Trophoblast cell (in vitro differentiated cells and primary cell): ENCODE measurements at regions not wholly inside any gene's neighbourhood (a gene's known extent, or its start where the extent isn't known, plus 50 kb on each side); places are given as distances from the start of the nearest gene placed in this dataset.
A peak's percentile ranks its signal among the peaks of the same experiment; 100 is the strongest.

Source experiments
- DNase-seq, 2 donors: peaks; one replicate each; pipeline ENCODE4 v3.0.0-alpha.2; 2016
- H2AFZ ChIP-seq: 2 replicates; pipeline ENCODE4 v1.6.1; 2013; ENCODE audit warnings: low read length, moderate library complexity, mild to moderate bottlenecking; ENCODE audit not compliant: insufficient read depth, poor library complexity
- H2AK5ac ChIP-seq: 2 replicates; pipeline ENCODE4 v1.6.1; 2013; ENCODE audit warnings: mild to moderate bottlenecking, low read length
- H2BK120ac ChIP-seq: 2 replicates; pipeline ENCODE4 v1.6.1; 2013; ENCODE audit warnings: low read length, mild to moderate bottlenecking, moderate library complexity; ENCODE audit not compliant: insufficient read depth, poor library complexity
- H2BK12ac ChIP-seq: 2 replicates; pipeline ENCODE4 v1.6.1; 2013; ENCODE audit warnings: mild to moderate bottlenecking, low read length, moderate library complexity
- H2BK5ac ChIP-seq: 2 replicates; pipeline ENCODE4 v1.6.1; 2013; ENCODE audit warnings: low read length, low read depth, moderate library complexity, mild to moderate bottlenecking; ENCODE audit not compliant: poor library complexity
- H3K14ac ChIP-seq: 2 replicates; pipeline ENCODE4 v1.6.1; 2013; ENCODE audit warnings: mild to moderate bottlenecking, low read length
- H3K18ac ChIP-seq: 2 replicates; pipeline ENCODE4 v1.6.1; 2013; ENCODE audit warnings: mild to moderate bottlenecking, low read length
- H3K23ac ChIP-seq: 2 replicates; pipeline ENCODE4 v1.6.1; 2013; ENCODE audit warnings: low read length
- H3K27ac ChIP-seq: 2 replicates; pipeline ENCODE4 v1.5.1; 2013; ENCODE audit warnings: low read depth, mild to moderate bottlenecking, inconsistent platforms, low read length, moderate library complexity
- H3K27me3 ChIP-seq: 2 replicates; pipeline ENCODE4 v1.6.1; 2013; ENCODE audit warnings: inconsistent platforms, mild to moderate bottlenecking, low read length, moderate library complexity; ENCODE audit not compliant: insufficient read depth
- H3K36me3 ChIP-seq, 2 experiments: 1 replicate in 1 of 2; 2 replicates in 1 of 2; pipeline ENCODE4 v1.6.1; 2013; ENCODE audit warnings: low read length in 2 of 2, mild to moderate bottlenecking in 2 of 2, moderate library complexity in 1 of 2; ENCODE audit not compliant: insufficient read depth in 2 of 2, control insufficient read depth in 1 of 2
- H3K4ac ChIP-seq: 2 replicates; pipeline ENCODE4 v1.6.1; 2013; ENCODE audit warnings: low read depth, mild to moderate bottlenecking, low read length, moderate library complexity
- H3K4me1 ChIP-seq, 2 experiments: 1 replicate in 1 of 2; 2 replicates in 1 of 2; pipeline ENCODE4 v1.6.1; 2013; ENCODE audit warnings: low read length in 2 of 2, mild to moderate bottlenecking in 2 of 2, moderate library complexity in 1 of 2; ENCODE audit not compliant: insufficient read depth in 2 of 2, control insufficient read depth in 1 of 2
- H3K4me2 ChIP-seq: 2 replicates; pipeline ENCODE4 v1.6.1; 2013; ENCODE audit warnings: inconsistent platforms, mild to moderate bottlenecking, low read length, moderate library complexity
- H3K4me3 ChIP-seq: 2 replicates; pipeline ENCODE4 v1.5.1; 2013; ENCODE audit warnings: mild to moderate bottlenecking, low read depth, low read length, inconsistent platforms
- H3K79me1 ChIP-seq: one replicate; pipeline ENCODE4 v1.6.1; 2013; ENCODE audit warnings: low read length
- H3K79me2 ChIP-seq: 2 replicates; pipeline ENCODE4 v1.6.1; 2013; ENCODE audit warnings: low read length, mild to moderate bottlenecking; ENCODE audit not compliant: control insufficient read depth, insufficient read depth, poor library complexity
- H3K9ac ChIP-seq: 2 replicates; pipeline ENCODE4 v1.6.1; 2013; ENCODE audit warnings: mild to moderate bottlenecking, low read length
- H3K9me3 ChIP-seq: 2 replicates; pipeline ENCODE4 v1.6.1; 2013; ENCODE audit warnings: low read depth, mild to moderate bottlenecking, control low read depth, inconsistent platforms, low read length; ENCODE audit not compliant: insufficient read depth
- H4K12ac ChIP-seq: 2 replicates; pipeline ENCODE4 v1.6.1; 2013; ENCODE audit warnings: low read depth, mild to moderate bottlenecking, low read length, moderate library complexity
- H4K8ac ChIP-seq: 2 replicates; pipeline ENCODE4 v1.6.1; 2013; ENCODE audit warnings: low read depth, mild to moderate bottlenecking, low read length, moderate library complexity
- H4K91ac ChIP-seq: one replicate; pipeline ENCODE4 v1.6.1; 2013; ENCODE audit warnings: low read depth, mild to moderate bottlenecking, low read length, moderate library complexity
- WGBS: extraction: QIAGEN DNeasy Blood & Tissue Kit; methylation state at CpG from one replicate; pipeline ENCODE4 v1.1.7; 2013; ENCODE audit warnings: missing lambda C conversion rate; ENCODE audit not compliant: insufficient read length, insufficient coverage; ENCODE audit errors: extremely low coverage; 5-methylcytosine and 5-hydroxymethylcytosine counted together

DNA sequence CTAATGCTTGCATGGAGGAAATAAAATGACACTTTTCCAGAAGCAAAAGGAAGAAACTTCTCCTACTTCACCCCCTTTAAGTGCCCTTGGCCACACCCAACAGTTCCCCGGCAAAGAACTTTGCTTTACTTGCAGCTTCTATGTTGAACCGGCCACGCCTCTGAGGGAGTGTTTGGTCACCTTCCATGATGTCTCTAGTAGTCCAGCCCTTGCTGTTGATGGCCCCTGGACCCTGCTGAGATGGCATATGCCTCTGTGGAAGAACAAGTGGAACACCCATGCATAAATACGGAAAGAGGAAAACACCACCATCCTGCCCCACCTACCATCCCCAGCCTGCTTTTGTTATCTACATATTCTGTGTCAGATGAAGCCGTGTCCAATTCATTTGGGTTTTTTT lies 218.3 kb upstream of the POU3F3 start:
- Histone ChIP-seq H3K27me3 (no peaks in the 10 kb centered on the region), H4K8ac (no peak overlapping the region), H3K36me3 (no peaks in the 10 kb centered on the region), H3K4me3 (no peak overlapping the region), H3K23ac (peak overlapping the region; percentile 66), H2BK5ac (no peak overlapping the region), H4K91ac (no peak overlapping the region), H3K27ac (no peak overlapping the region), H4K12ac (no peak overlapping the region), H3K4me1 (no peaks in the 10 kb centered on the region), H3K9me3 (no peaks in the 10 kb centered on the region), H3K9ac (no peak overlapping the region), H2BK120ac (no peak overlapping the region), H3K14ac (no peak overlapping the region), H3K18ac (no peak overlapping the region), H2BK12ac (no peak overlapping the region), H3K4ac (no peak overlapping the region), H3K4me2 (no peak overlapping the region), H2AFZ (no peak overlapping the region), H3K79me2 (no peaks in the 10 kb centered on the region), H3K79me1 (no peaks in the 10 kb centered on the region), H2AK5ac (no peak overlapping the region)
- no CpG with 5 or more reads among the region's 5 CpGs for WGBS
- no peak for DNase-seq

GRCh38 chr2:104638190-104638858 lies 215.6 kb upstream of the POU3F3 start:
- no peak overlapping the region for H2AFZ ChIP-seq
- no peaks in the 10 kb centered on the region for H3K79me2 ChIP-seq
- no peak overlapping the region for H2BK12ac ChIP-seq
- no peak overlapping the region for H2BK5ac ChIP-seq
- H3K23ac ChIP-seq = no peak overlapping the region
- H3K14ac ChIP-seq = no peak overlapping the region
- no peak overlapping the region for H4K91ac ChIP-seq
- H3K9me3 ChIP-seq = no peaks in the 10 kb centered on the region
- H3K27ac ChIP-seq = no peak overlapping the region
- no peak overlapping the region for H3K4me2 ChIP-seq
- no peak for DNase-seq
- no peaks in the 10 kb centered on the region for H3K79me1 ChIP-seq
- H3K4ac ChIP-seq = no peak overlapping the region
- no CpG with 5 or more reads among the region's 7 CpGs for WGBS
- no peak overlapping the region for H2BK120ac ChIP-seq
- H3K36me3 ChIP-seq = no peaks in the 10 kb centered on the region
- H3K27me3 ChIP-seq = no peaks in the 10 kb centered on the region
- no peak overlapping the region for H4K8ac ChIP-seq
- H3K4me3 ChIP-seq = no peak overlapping the region
- no peak overlapping the region for H4K12ac ChIP-seq
- H3K18ac ChIP-seq = no peak overlapping the region
- H2AK5ac ChIP-seq = no peak overlapping the region
- no peaks in the 10 kb centered on the region for H3K4me1 ChIP-seq
- H3K9ac ChIP-seq = no peak overlapping the region

- Histone ChIP-seq H3K27me3 (no peaks in the 10 kb centered on the region), H3K14ac (no peak overlapping the region), H3K9me3 (no peaks in the 10 kb centered on the region), H2BK12ac (no peak overlapping the region), H3K4ac (no peak overlapping the region), H3K79me1 (no peaks in the 10 kb centered on the region), H3K23ac (no peak overlapping the region), H3K27ac (no peak overlapping the region), H3K18ac (no peak overlapping the region), H4K12ac (no peak overlapping the region), H2BK120ac (no peak overlapping the region), H4K8ac (no peak overlapping the region), H3K9ac (no peak overlapping the region), H4K91ac (no peak overlapping the region), H3K79me2 (no peaks in the 10 kb centered on the region), H2AFZ (no peak overlapping the region), H3K4me2 (no peak overlapping the region), H3K36me3 (no peaks in the 10 kb centered on the region), H2AK5ac (no peak overlapping the region), H3K4me3 (no peak overlapping the region), H2BK5ac (no peak overlapping the region), H3K4me1 (no peaks in the 10 kb centered on the region)
- no peak for DNase-seq
- WGBS = no CpG with 5 or more reads among the region's 7 CpGs
Observed at GRCh38 chr2:104638859-104639202, 215.1 kb upstream of the POU3F3 start.

- Histone ChIP-seq H2AFZ (no peak overlapping the region), H3K4me2 (no peak overlapping the region), H3K9ac (no peak overlapping the region), H2AK5ac (no peak overlapping the region), H4K91ac (no peak overlapping the region), H3K36me3 (no peaks in the 10 kb centered on the region), H3K27me3 (no peaks in the 10 kb centered on the region), H2BK12ac (no peak overlapping the region), H2BK120ac (no peak overlapping the region), H3K23ac (no peak overlapping the region), H3K9me3 (no peaks in the 10 kb centered on the region), H4K12ac (no peak overlapping the region), H4K8ac (no peak overlapping the region), H3K79me2 (no peaks in the 10 kb centered on the region), H3K18ac (no peak overlapping the region), H3K27ac (no peak overlapping the region), H3K4ac (no peak overlapping the region), H3K4me3 (no peak overlapping the region), H3K4me1 (no peaks in the 10 kb centered on the region), H2BK5ac (no peak overlapping the region), H3K79me1 (no peaks in the 10 kb centered on the region), H3K14ac (no peak overlapping the region)
- WGBS = no CpG with 5 or more reads among the region's 2 CpGs
- no peak for DNase-seq
Observed at GRCh38 chr2:104641786-104642185, 212.1 kb upstream of the POU3F3 start.
